ENCODE measurements at regions not wholly inside any gene's neighbourhood (a gene's known extent, or its start where the extent isn't known, plus 50 kb on each side); places are given as distances from the start of the nearest gene placed in this dataset.

- POLR2A ChIA-PET, result no interaction called here
- DNase-seq (ENCODE audit: extremely low spot score), result no peak
- CTCF ChIA-PET, result no interaction called here
- TF ChIP-seq, protein P1, sequence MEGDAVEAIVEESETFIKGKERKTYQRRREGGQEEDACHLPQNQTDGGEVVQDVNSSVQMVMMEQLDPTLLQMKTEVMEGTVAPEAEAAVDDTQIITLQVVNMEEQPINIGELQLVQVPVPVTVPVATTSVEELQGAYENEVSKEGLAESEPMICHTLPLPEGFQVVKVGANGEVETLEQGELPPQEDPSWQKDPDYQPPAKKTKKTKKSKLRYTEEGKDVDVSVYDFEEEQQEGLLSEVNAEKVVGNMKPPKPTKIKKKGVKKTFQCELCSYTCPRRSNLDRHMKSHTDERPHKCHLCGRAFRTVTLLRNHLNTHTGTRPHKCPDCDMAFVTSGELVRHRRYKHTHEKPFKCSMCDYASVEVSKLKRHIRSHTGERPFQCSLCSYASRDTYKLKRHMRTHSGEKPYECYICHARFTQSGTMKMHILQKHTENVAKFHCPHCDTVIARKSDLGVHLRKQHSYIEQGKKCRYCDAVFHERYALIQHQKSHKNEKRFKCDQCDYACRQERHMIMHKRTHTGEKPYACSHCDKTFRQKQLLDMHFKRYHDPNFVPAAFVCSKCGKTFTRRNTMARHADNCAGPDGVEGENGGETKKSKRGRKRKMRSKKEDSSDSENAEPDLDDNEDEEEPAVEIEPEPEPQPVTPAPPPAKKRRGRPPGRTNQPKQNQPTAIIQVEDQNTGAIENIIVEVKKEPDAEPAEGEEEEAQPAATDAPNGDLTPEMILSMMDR (IDR thresholded peaks at IDR 0.05; ENCODE audit: control extremely low read depth, extremely low read depth, low read depth, missing control alignments), result no peak
Observed at GRCh38 chr14:23801766-23802165, 151.8 kb upstream of the DHRS4 start.

GRCh38 chr14:23804817-23805216 lies 148.8 kb upstream of the DHRS4 start:
- ChIA-PET POLR2A (no interaction called here), CTCF (interaction anchor here (1.2 to 1.3 kb wide), 2 partner anchors 21 to 38 kb away, joined by 3 to 4 read pairs; no protein-coding TSS in a partner anchor)
- TF ChIP-seq, protein P1 (IDR thresholded peaks at IDR 0.05; ENCODE audit: control extremely low read depth, extremely low read depth, low read depth, missing control alignments), result no peak
- no peak for DNase-seq (ENCODE audit: extremely low spot score)

DNA sequence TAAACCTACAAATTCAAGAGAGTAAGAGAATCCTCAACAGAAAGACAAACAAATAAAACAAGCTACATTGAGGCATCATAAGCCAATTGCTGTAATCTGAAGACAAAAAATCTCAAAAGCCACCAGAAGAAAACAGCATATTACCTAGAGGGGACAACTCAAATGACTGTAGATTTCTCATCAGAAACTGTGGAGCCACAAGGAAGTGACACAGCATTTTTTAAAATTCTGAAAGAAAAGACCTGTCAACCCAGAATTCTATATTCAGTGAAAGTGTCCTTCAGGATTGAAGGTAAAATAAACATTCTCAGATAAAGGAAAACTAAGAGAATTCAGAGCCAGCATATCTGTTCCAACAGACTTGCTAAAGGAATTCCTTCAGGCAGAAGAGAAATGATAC lies 147.8 kb upstream of the DHRS4 start:
- no peak for DNase-seq (ENCODE audit: extremely low spot score)
- ChIA-PET CTCF (interaction anchor here (1.2 kb wide), 1 partner anchor 39 kb away, joined by 3 read pairs; no protein-coding TSS in a partner anchor), POLR2A (no interaction called here)
- TF ChIP-seq, protein P1 (IDR thresholded peaks at IDR 0.05; ENCODE audit: control extremely low read depth, extremely low read depth, low read depth, missing control alignments), result no peak

- no peak for DNase-seq (ENCODE audit: extremely low spot score)
- TF ChIP-seq, protein P1 (IDR thresholded peaks at IDR 0.05; ENCODE audit: control extremely low read depth, extremely low read depth, low read depth, missing control alignments), result no peak
- ChIA-PET CTCF (interaction anchor here (0.6 to 1.5 kb wide), 8 partner anchors 12 to 231 kb away, joined by 3 to 4 read pairs (median 3); no protein-coding TSS in a partner anchor), POLR2A (no interaction called here)
Observed at GRCh38 chr14:23814527-23815256, 138.9 kb upstream of the DHRS4 start.

- TF ChIP-seq, protein P1 (IDR thresholded peaks at IDR 0.05; ENCODE audit: control extremely low read depth, extremely low read depth, low read depth, missing control alignments), result no peak
- DNase-seq (ENCODE audit: extremely low spot score), result no peak
- ChIA-PET CTCF (interaction anchor here (1.3 to 1.4 kb wide), 2 partner anchors 10 to 31 kb away, joined by 3 read pairs; no protein-coding TSS in a partner anchor), POLR2A (no interaction called here)
Observed at GRCh38 chr14:23816371-23816770, 137.2 kb upstream of the DHRS4 start.

- ChIA-PET CTCF (interaction anchor here (1.3 to 1.4 kb wide), 2 partner anchors 9 to 30 kb away, joined by 3 read pairs; no protein-coding TSS in a partner anchor), POLR2A (no interaction called here)
- TF ChIP-seq, protein P1 (IDR thresholded peaks at IDR 0.05; ENCODE audit: control extremely low read depth, extremely low read depth, low read depth, missing control alignments), result no peak
Observed at GRCh38 chr14:23817164-23817767, 136.3 kb upstream of the DHRS4 start.

More at GRCh38 chr14:23817164-23817767, 136.3 kb upstream of the DHRS4 start:
- DNase-seq (ENCODE audit: extremely low spot score), result no peak

Data from GM10248 (cell line).